ENCODE measurements at regions not wholly inside any gene's neighbourhood (a gene's known extent, or its start where the extent isn't known, plus 50 kb on each side); places are given as distances from the start of the nearest gene placed in this dataset.

GRCh38 chr15:96693515-96693914, 363.0 kb downstream of the NR2F2 start:
- H3K9me1 ChIP-seq (replicated peaks; ENCODE audit: control insufficient read depth, extremely low read depth, insufficient read depth, low read length) = no peaks in the 10 kb centered on the region
- H3K9ac ChIP-seq (replicated peaks; ENCODE audit: extremely low read depth, insufficient read depth, low read length) = no peak overlapping the region
- intact Hi-C loops (cut with micrococcal nuclease) (no loop called here), dilution Hi-C loops (cut with MboI; ENCODE audit: extremely low pct_ligation_motif_present, low sequenced_read_pairs) (no loop called here)
- H4K20me1 ChIP-seq (replicated peaks; ENCODE audit: control insufficient read depth, extremely low read depth, insufficient read depth, low read length) = no peaks in the 10 kb centered on the region
- FAIRE-seq = no peak
- no peak for DNase-seq (ENCODE audit: low read depth, low spot score)
- H3K4me2 ChIP-seq (ENCODE audit: insufficient read depth, low read length) = no peak overlapping the region
- no peak overlapping the region for H2AFZ ChIP-seq (ENCODE audit: low read depth, low read length)
- H3K4me3 ChIP-seq (replicated peaks in 1 of 3; ENCODE audit: insufficient read depth in 1 of 3, low read depth in 1 of 3, low read length in 3 of 3) = no peak overlapping the region
- no peaks in the 10 kb centered on the region for H3K4me1 ChIP-seq (ENCODE audit: control insufficient read depth, extremely low read depth, insufficient read depth, low read length)
- no peaks in the 10 kb centered on the region for H3K9me3 ChIP-seq (replicated peaks; ENCODE audit: control insufficient read depth, insufficient read depth, low read length)
- TF ChIP-seq POLR2A (IDR thresholded peaks at IDR 0.05; ENCODE audit: low read depth, low read length) (no peak), MYC (IDR thresholded peaks at IDR 0.05; ENCODE audit: low read depth, low read length) (no peak), POLR2AphosphoS5 (IDR thresholded peaks at IDR 0.05; ENCODE audit: insufficient read depth, low read depth, low read length) (no peak), EZH2 (IDR thresholded peaks at IDR 0.05; ENCODE audit: borderline replicate concordance, low read depth, low read length, severe bottlenecking) (no peak), FOS (IDR thresholded peaks at IDR 0.05; ENCODE audit: borderline replicate concordance, insufficient read depth, low read length) (no peak)
- no peaks in the 10 kb centered on the region for H3K27me3 ChIP-seq (ENCODE audit: control insufficient read depth in 2 of 2, insufficient read depth in 2 of 2, low read length in 2 of 2)
- BruUV-seq (replicated peaks) = no TSS peak
- H3K79me2 ChIP-seq (ENCODE audit: control insufficient read depth, insufficient read depth, low read length) = no peaks in the 10 kb centered on the region
- no peaks in the 10 kb centered on the region for H3K36me3 ChIP-seq (ENCODE audit: control insufficient read depth in 2 of 2, extremely low read depth in 1 of 2, insufficient read depth in 2 of 2, low read length in 2 of 2)
- H3K27ac ChIP-seq (ENCODE audit: insufficient read depth, low read depth, low read length) = no peak overlapping the region
- ChIA-PET CTCF (no interaction called here), POLR2A (no interaction called here)

GRCh38 chr15:96693990-96694517, 363.6 kb downstream of the NR2F2 start:
- H3K4me3 ChIP-seq (replicated peaks in 1 of 3; ENCODE audit: insufficient read depth in 1 of 3, low read depth in 1 of 3, low read length in 3 of 3) = no peak overlapping the region
- BruUV-seq (replicated peaks) = no TSS peak
- H3K9me1 ChIP-seq (replicated peaks; ENCODE audit: control insufficient read depth, extremely low read depth, insufficient read depth, low read length) = no peaks in the 10 kb centered on the region
- POLR2A ChIA-PET = no interaction called here
- intact Hi-C loops (cut with micrococcal nuclease) = no loop called here
- H4K20me1 ChIP-seq (replicated peaks; ENCODE audit: control insufficient read depth, extremely low read depth, insufficient read depth, low read length) = no peaks in the 10 kb centered on the region
- no peaks in the 10 kb centered on the region for H3K4me1 ChIP-seq (ENCODE audit: control insufficient read depth, extremely low read depth, insufficient read depth, low read length)
- CTCF ChIA-PET = no interaction called here
- FAIRE-seq (no peak), DNase-seq (ENCODE audit: low read depth, low spot score) (no peak)
- TF ChIP-seq, protein P1, sequence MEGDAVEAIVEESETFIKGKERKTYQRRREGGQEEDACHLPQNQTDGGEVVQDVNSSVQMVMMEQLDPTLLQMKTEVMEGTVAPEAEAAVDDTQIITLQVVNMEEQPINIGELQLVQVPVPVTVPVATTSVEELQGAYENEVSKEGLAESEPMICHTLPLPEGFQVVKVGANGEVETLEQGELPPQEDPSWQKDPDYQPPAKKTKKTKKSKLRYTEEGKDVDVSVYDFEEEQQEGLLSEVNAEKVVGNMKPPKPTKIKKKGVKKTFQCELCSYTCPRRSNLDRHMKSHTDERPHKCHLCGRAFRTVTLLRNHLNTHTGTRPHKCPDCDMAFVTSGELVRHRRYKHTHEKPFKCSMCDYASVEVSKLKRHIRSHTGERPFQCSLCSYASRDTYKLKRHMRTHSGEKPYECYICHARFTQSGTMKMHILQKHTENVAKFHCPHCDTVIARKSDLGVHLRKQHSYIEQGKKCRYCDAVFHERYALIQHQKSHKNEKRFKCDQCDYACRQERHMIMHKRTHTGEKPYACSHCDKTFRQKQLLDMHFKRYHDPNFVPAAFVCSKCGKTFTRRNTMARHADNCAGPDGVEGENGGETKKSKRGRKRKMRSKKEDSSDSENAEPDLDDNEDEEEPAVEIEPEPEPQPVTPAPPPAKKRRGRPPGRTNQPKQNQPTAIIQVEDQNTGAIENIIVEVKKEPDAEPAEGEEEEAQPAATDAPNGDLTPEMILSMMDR (IDR thresholded peaks at IDR 0.05; ENCODE audit: extremely low read depth in 1 of 2, insufficient read depth in 1 of 2, low read depth in 1 of 2, low read length in 2 of 2) = no peak
- TF ChIP-seq EZH2 (IDR thresholded peaks at IDR 0.05; ENCODE audit: borderline replicate concordance, low read depth, low read length, severe bottlenecking) = no peak
- no peak for TF ChIP-seq POLR2A (IDR thresholded peaks at IDR 0.05; ENCODE audit: low read depth, low read length)
- TF ChIP-seq GATA2 (IDR thresholded peaks at IDR 0.05; ENCODE audit: insufficient read depth, insufficient read length, low read depth, low read length) = no peak
- no peak for TF ChIP-seq FOS (IDR thresholded peaks at IDR 0.05; ENCODE audit: borderline replicate concordance, insufficient read depth, low read length)
- TF ChIP-seq POLR2AphosphoS5 (IDR thresholded peaks at IDR 0.05; ENCODE audit: insufficient read depth, low read depth, low read length) = no peak
- TF ChIP-seq MYC (IDR thresholded peaks at IDR 0.05; ENCODE audit: low read depth, low read length) = no peak
- no peak for TF ChIP-seq JUN (IDR thresholded peaks at IDR 0.05; ENCODE audit: borderline replicate concordance, insufficient read depth, insufficient read length, low read depth)
- TF ChIP-seq MAX (IDR thresholded peaks at IDR 0.05; ENCODE audit: insufficient read depth, insufficient read length) = no peak
- no peak overlapping the region for H2AFZ ChIP-seq (ENCODE audit: low read depth, low read length)
- no peaks in the 10 kb centered on the region for H3K36me3 ChIP-seq (ENCODE audit: control insufficient read depth in 2 of 2, extremely low read depth in 1 of 2, insufficient read depth in 2 of 2, low read length in 2 of 2)
- no peak overlapping the region for H3K27ac ChIP-seq (ENCODE audit: insufficient read depth, low read depth, low read length)
- H3K4me2 ChIP-seq (ENCODE audit: insufficient read depth, low read length) = no peak overlapping the region
- no peaks in the 10 kb centered on the region for H3K79me2 ChIP-seq (ENCODE audit: control insufficient read depth, insufficient read depth, low read length)
- H3K9ac ChIP-seq (replicated peaks; ENCODE audit: extremely low read depth, insufficient read depth, low read length) = no peak overlapping the region
- dilution Hi-C loops (cut with MboI; ENCODE audit: extremely low pct_ligation_motif_present, low sequenced_read_pairs) = no loop called here
- no peaks in the 10 kb centered on the region for H3K27me3 ChIP-seq (ENCODE audit: control insufficient read depth in 2 of 2, insufficient read depth in 2 of 2, low read length in 2 of 2)
- no peaks in the 10 kb centered on the region for H3K9me3 ChIP-seq (replicated peaks; ENCODE audit: control insufficient read depth, insufficient read depth, low read length)

All from endothelial cell of umbilical vein (primary cell).